ENCODE measurements at regions not wholly inside any gene's neighbourhood (a gene's known extent, or its start where the extent isn't known, plus 50 kb on each side); places are given as distances from the start of the nearest gene placed in this dataset.

- ChIA-PET POLR2A (no interaction called here), CTCF (no interaction called here)
- H3K4me3 ChIP-seq (ENCODE audit: low read depth in 2 of 2, low read length in 1 of 2) = no peak overlapping the region
- H3K4me2 ChIP-seq = no peak overlapping the region
- no peak for TF ChIP-seq MEF2A (IDR thresholded peaks at IDR 0.05; ENCODE audit: borderline replicate concordance, low read depth)
- TF ChIP-seq, protein P1, sequence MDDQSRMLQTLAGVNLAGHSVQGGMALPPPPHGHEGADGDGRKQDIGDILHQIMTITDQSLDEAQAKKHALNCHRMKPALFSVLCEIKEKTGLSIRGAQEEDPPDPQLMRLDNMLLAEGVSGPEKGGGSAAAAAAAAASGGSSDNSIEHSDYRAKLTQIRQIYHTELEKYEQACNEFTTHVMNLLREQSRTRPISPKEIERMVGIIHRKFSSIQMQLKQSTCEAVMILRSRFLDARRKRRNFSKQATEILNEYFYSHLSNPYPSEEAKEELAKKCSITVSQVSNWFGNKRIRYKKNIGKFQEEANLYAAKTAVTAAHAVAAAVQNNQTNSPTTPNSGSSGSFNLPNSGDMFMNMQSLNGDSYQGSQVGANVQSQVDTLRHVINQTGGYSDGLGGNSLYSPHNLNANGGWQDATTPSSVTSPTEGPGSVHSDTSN (IDR thresholded peaks at IDR 0.05) = no peak
- no peak for TF ChIP-seq TEAD4 (IDR thresholded peaks at IDR 0.05; ENCODE audit: borderline replicate concordance, insufficient read depth)
- TF ChIP-seq, protein P2, sequence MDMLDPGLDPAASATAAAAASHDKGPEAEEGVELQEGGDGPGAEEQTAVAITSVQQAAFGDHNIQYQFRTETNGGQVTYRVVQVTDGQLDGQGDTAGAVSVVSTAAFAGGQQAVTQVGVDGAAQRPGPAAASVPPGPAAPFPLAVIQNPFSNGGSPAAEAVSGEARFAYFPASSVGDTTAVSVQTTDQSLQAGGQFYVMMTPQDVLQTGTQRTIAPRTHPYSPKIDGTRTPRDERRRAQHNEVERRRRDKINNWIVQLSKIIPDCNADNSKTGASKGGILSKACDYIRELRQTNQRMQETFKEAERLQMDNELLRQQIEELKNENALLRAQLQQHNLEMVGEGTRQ (IDR thresholded peaks at IDR 0.05; ENCODE audit: borderline replicate concordance, low read depth, low read length) = no peak
- TF ChIP-seq EP300 (IDR thresholded peaks at IDR 0.05; ENCODE audit: borderline replicate concordance in 1 of 2, low read depth in 1 of 2, low read length in 1 of 2) = no peak
- TF ChIP-seq IRF3 (IDR thresholded peaks at IDR 0.05; ENCODE audit: low read depth, low read length) = no peak
- TF ChIP-seq NRF1 (IDR thresholded peaks at IDR 0.05; ENCODE audit: low read depth, low read length) = no peak
- TF ChIP-seq TCF12 (IDR thresholded peaks at IDR 0.05) = no peak
- no peak for TF ChIP-seq RXRA (IDR thresholded peaks at IDR 0.05; ENCODE audit: borderline replicate concordance, low read depth)
- H3K27me3 ChIP-seq (ENCODE audit: insufficient read depth) = no peaks in the 10 kb centered on the region
- no peak overlapping the region for H2AFZ ChIP-seq (ENCODE audit: low read depth)
- DNase-seq = no peak
- H3K27ac ChIP-seq (ENCODE audit: low read depth in 2 of 2, low read length in 1 of 2) = no peak overlapping the region
- no peak overlapping the region for H3K9ac ChIP-seq
- H3K9me3 ChIP-seq = no peaks in the 10 kb centered on the region
- H3K79me2 ChIP-seq (ENCODE audit: insufficient read depth) = no peaks in the 10 kb centered on the region
- H3F3A ChIP-seq (replicated peaks; ENCODE audit: insufficient read depth) = no peaks in the 10 kb centered on the region
- H3K36me3 ChIP-seq (replicated peaks in 1 of 2; ENCODE audit: control insufficient read depth in 1 of 2, insufficient read depth in 2 of 2, low read length in 1 of 2) = no peaks in the 10 kb centered on the region
- 53% methylated on average over 1 of the region's 1 CpG for WGBS (ENCODE audit: low lambda C conversion rate)
- H3K4me1 ChIP-seq (ENCODE audit: control insufficient read depth in 1 of 2, insufficient read depth in 2 of 2, low read depth in 1 of 2, low read length in 1 of 2) = peaks cover 0 to 17% of the 10 kb centered on the region in 2 experiments; a peak in 1 of 4 replicates
- no peaks in the 10 kb centered on the region for H3K9me2 ChIP-seq
- no peaks in the 10 kb centered on the region for H4K20me1 ChIP-seq (ENCODE audit: insufficient read depth)
Observed at GRCh38 chr6:108748055-108748454, 100.2 kb upstream of the ARMC2 start.

DNA sequence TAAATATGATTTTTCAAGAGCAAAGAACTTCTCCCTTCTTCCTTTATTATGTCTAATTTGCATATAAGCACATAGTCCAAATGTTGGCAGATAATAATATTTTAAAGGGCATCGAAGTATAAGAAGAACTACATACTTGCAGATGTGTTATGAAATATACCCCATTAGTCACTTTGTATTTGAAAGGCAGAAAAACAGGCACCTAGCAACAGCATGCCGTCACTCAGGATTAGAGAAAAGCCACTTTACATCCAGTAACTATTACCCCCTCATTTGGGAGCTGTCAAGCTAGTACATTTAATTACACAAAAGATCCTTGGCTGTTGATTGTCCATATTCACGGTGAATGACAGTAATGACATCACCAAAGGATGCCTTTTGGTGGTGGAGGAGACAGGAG, 99.3 kb upstream of the ARMC2 start:
- Histone ChIP-seq H3K4me2 (no peak overlapping the region), H2AFZ (ENCODE audit: low read depth) (no peak overlapping the region), H3F3A (replicated peaks; ENCODE audit: insufficient read depth) (no peaks in the 10 kb centered on the region), H3K9ac (no peak overlapping the region), H3K4me1 (ENCODE audit: control insufficient read depth in 1 of 2, insufficient read depth in 2 of 2, low read depth in 1 of 2, low read length in 1 of 2) (peaks cover 0 to 18% of the 10 kb centered on the region in 2 experiments; a peak in 1 of 4 replicates), H3K79me2 (ENCODE audit: insufficient read depth) (no peaks in the 10 kb centered on the region), H4K20me1 (ENCODE audit: insufficient read depth) (no peaks in the 10 kb centered on the region), H3K27me3 (ENCODE audit: insufficient read depth) (no peaks in the 10 kb centered on the region), H3K9me2 (no peaks in the 10 kb centered on the region), H3K27ac (ENCODE audit: low read depth in 2 of 2, low read length in 1 of 2) (no peak overlapping the region), H3K4me3 (ENCODE audit: low read depth in 2 of 2, low read length in 1 of 2) (no peak overlapping the region), H3K9me3 (no peaks in the 10 kb centered on the region), H3K36me3 (replicated peaks in 1 of 2; ENCODE audit: control insufficient read depth in 1 of 2, insufficient read depth in 2 of 2, low read length in 1 of 2) (no peaks in the 10 kb centered on the region)
- TF ChIP-seq NFIC (IDR thresholded peaks at IDR 0.05; ENCODE audit: borderline replicate concordance) (no peak), RFX5 (IDR thresholded peaks at IDR 0.05; ENCODE audit: low read length) (no peak), SIN3A (IDR thresholded peaks at IDR 0.05; ENCODE audit: borderline replicate concordance, low read depth, low read length) (no peak), EP300 (IDR thresholded peaks at IDR 0.05; ENCODE audit: borderline replicate concordance in 1 of 2, low read depth in 1 of 2, low read length in 1 of 2) (no peak), FOSL2 (IDR thresholded peaks at IDR 0.05; ENCODE audit: borderline replicate concordance, low read depth) (no peak), TAF1 (IDR thresholded peaks at IDR 0.05; ENCODE audit: borderline replicate concordance, low read depth, low read length) (no peak)
- TF ChIP-seq, protein P1 (IDR thresholded peaks at IDR 0.05) = no peak
- TF ChIP-seq, protein P3, sequence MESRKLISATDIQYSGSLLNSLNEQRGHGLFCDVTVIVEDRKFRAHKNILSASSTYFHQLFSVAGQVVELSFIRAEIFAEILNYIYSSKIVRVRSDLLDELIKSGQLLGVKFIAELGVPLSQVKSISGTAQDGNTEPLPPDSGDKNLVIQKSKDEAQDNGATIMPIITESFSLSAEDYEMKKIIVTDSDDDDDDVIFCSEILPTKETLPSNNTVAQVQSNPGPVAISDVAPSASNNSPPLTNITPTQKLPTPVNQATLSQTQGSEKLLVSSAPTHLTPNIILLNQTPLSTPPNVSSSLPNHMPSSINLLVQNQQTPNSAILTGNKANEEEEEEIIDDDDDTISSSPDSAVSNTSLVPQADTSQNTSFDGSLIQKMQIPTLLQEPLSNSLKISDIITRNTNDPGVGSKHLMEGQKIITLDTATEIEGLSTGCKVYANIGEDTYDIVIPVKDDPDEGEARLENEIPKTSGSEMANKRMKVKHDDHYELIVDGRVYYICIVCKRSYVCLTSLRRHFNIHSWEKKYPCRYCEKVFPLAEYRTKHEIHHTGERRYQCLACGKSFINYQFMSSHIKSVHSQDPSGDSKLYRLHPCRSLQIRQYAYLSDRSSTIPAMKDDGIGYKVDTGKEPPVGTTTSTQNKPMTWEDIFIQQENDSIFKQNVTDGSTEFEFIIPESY (IDR thresholded peaks at IDR 0.05; ENCODE audit: borderline replicate concordance, low read depth) = no peak
- POLR2A ChIA-PET = no interaction called here
- no peak for DNase-seq
- WGBS (ENCODE audit: low lambda C conversion rate) = 67% methylated on average over 3 of the region's 3 CpGs
- CTCF ChIA-PET = no interaction called here
